Mononuclear cell (primary cell): ENCODE measurements at regions not wholly inside any gene's neighbourhood (a gene's known extent, or its start where the extent isn't known, plus 50 kb on each side); places are given as distances from the start of the nearest gene placed in this dataset.

Experiments
- H3K27me3 ChIP-seq: 2 replicates; pipeline ENCODE4 v1.6.0; 2011; ENCODE audit warnings: low read length, control low read depth; ENCODE audit not compliant: insufficient read depth
- H3K4me1 ChIP-seq: 2 replicates; pipeline ENCODE4 v1.5.1; 2011; ENCODE audit warnings: mild to moderate bottlenecking, low read length, control low read depth; ENCODE audit not compliant: insufficient read depth
- H3K4me3 ChIP-seq: 2 replicates; pipeline ENCODE4 v1.5.1; 2011; ENCODE audit warnings: mild to moderate bottlenecking, low read length, moderate library complexity
- H3K9me3 ChIP-seq: 2 replicates; pipeline ENCODE4 v1.5.1; 2011; ENCODE audit warnings: low read depth, mild to moderate bottlenecking, control low read depth, low read length

DNA sequence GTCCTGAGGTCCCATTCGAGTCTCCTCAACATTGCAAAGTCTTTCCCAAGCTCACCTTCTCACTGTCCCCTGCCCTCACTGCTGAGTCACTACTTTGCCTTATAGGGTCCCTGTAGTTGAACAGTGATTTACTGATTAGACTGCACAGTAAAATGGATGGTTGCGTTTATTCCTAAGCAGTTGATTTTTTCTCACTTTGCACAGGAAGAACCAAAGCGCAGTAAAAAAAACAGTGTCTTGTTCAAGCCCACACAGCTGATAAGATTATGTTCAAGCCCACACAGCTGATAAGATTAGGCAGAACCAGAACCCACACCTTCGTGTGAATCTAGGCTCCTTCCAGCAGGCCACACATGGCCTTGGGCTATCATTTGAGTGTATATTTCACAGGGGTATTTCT, 215.3 kb upstream of the COPS8 start:
- Histone ChIP-seq H3K4me3 (no peak overlapping the region), H3K9me3 (no peaks in the 10 kb centered on the region), H3K4me1 (peaks cover 57% of the 10 kb centered on the region), H3K27me3 (peaks cover 12% of the 10 kb centered on the region)

DNA sequence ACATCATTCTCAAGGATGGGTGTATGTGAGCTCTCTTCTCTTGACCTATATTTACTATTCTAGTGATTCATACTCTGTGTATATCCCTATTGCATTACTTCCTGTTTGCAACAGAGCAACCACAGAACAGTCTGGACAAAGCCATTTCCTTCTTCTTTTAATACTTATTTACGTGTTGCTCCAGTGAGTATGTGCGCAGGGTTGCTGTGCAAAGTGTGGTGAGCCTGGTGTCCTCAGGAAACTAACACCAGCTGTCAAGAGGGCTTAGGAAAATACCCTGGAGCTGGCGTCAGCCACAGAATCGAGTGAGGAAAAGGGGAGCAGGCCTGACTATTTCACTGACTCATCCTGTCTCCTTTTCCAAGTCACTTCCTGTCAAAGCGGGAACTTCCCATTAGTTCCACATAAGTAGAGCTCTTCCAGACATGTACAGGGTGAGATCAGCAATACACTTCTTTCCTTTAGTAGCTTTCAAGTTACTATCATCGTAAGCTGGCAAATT, 214.1 kb upstream of the COPS8 start:
- no peak overlapping the region for H3K4me3 ChIP-seq
- peaks cover 48% of the 10 kb centered on the region for H3K4me1 ChIP-seq
- peaks cover 13% of the 10 kb centered on the region for H3K27me3 ChIP-seq
- H3K9me3 ChIP-seq = no peaks in the 10 kb centered on the region

DNA sequence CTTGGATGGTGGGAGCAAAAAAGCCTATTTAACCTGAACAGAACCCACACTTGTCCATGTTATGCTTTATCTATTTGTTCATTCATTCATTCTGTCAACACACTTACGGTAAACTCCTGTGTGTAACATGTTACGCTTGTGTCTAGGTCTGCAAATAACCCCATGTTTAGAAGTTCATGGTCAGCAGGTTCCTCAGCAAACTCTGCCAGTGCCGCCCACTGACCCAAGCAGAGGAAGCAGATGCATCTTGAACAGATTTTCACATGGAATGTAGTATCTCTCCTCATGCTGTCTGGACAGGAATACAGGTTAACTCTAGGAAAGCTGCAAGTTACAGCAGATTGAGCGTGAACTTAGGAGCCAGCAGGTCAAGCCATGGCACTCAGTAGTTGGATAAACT, 213.7 kb upstream of the COPS8 start:
- no peak overlapping the region for H3K4me3 ChIP-seq
- H3K27me3 ChIP-seq = peaks cover 13% of the 10 kb centered on the region
- H3K4me1 ChIP-seq = peaks cover 44% of the 10 kb centered on the region
- H3K9me3 ChIP-seq = no peaks in the 10 kb centered on the region

DNA sequence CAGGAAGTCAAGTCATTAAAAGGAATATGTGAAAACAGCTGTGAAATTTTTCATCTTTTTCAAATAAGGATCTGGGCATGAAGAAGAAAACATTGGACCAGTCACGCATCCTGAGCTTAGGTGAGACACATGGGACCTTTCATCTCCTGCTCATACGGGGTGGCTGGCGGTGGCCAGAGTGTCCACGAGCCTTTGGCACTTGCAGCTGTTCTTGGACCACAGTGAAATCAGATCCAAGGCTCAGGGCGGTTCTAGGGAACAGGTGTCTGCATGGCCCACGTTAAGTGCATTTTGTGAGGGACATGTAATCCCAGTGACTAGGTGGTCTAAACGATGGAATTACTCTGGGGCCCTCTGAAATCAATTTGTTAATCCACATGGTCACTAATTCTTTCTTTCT, 212.7 kb upstream of the COPS8 start:
- peaks cover 13% of the 10 kb centered on the region for H3K27me3 ChIP-seq
- no peaks in the 10 kb centered on the region for H3K9me3 ChIP-seq
- no peak overlapping the region for H3K4me3 ChIP-seq
- peaks cover 38% of the 10 kb centered on the region for H3K4me1 ChIP-seq

DNA sequence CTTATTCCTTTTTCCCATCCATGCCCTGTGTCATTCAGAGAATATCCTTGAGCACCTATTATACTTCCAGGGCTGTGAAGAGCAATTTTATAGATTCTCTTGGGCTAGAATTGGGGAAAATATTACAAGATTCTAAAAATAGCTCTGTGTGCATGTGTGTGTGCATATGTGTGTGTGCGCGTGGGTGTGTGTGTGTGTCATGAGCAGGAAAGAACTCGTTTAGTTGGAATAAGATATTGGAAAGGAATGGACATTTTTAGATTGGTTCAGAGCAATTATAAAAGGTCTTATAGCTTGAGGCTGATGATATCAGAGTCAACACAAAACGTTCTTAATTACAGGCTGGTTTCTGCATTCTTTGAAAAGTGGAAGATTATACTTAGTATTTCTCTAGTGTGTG, 212.1 kb upstream of the COPS8 start:
- peaks cover 38% of the 10 kb centered on the region for H3K4me1 ChIP-seq
- no peak overlapping the region for H3K4me3 ChIP-seq

DNA sequence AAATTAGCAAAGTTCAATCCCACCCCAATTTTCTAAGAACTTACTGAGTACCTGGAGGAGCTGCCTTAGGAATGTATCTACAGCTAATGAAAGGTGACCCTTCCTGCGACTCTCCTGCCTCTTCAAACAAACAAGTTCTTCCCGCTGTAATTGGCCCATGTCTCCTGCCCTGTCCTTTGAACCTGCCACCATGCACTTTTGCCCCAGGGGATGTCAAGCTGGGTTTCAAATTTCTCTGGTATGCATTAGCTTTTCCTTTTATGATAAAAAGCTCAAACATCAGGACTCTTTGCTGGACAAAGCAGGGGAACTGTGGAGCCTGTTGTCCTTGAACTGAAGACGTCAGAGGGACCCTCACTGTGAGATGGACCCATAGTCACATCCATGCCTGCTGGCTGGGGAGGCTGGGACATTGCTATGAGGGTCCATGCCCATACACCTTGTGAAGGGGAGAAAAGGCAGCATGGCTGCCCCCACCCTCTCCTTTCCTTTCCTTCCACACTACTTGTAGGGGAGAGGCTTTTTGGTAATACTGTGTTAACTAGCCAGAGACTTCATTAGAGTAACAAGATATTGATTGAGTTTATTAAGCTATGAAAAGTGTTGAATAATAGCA, 210.7 kb upstream of the COPS8 start:
- Histone ChIP-seq H3K27me3 (peaks cover 18% of the 10 kb centered on the region), H3K9me3 (no peaks in the 10 kb centered on the region), H3K4me3 (no peak overlapping the region), H3K4me1 (peaks cover 29% of the 10 kb centered on the region)

More for the DNA sequence above, 212.1 kb upstream of the COPS8 start:
- Histone ChIP-seq H3K9me3 (no peaks in the 10 kb centered on the region), H3K27me3 (peaks cover 15% of the 10 kb centered on the region)

DNA sequence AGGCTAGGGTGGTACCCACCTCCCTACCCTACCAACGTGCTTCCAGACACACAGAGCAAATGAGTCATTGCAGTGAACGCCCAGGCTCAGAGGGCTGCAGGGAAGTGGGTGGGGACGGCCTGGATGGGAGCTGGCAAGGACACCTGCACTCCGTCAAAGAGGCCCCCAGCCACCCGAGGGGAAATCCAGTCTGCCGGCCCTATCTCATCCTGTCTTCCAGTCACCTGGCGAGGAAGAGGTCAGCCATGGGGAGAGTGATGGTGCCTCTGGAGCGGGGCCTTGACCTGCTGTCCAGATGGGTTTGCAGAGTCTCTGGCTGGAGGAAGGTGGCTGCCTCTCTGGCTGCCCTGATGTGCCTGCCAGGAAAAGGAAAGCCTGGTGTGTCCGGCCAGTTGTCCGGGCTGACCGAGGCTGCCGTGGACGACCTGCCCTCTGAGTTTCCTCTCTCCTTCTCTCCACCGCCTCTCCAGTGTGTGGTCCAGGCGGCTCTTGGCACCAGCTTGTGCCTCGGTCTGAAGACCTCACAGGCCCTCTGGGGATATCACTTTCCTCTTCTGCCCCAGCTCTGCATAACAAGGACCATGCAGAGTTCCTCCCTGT, 209.7 kb upstream of the COPS8 start:
- no peak overlapping the region for H3K4me3 ChIP-seq
- no peaks in the 10 kb centered on the region for H3K9me3 ChIP-seq
- H3K27me3 ChIP-seq = peaks cover 18% of the 10 kb centered on the region
- peaks cover 18% of the 10 kb centered on the region for H3K4me1 ChIP-seq

DNA sequence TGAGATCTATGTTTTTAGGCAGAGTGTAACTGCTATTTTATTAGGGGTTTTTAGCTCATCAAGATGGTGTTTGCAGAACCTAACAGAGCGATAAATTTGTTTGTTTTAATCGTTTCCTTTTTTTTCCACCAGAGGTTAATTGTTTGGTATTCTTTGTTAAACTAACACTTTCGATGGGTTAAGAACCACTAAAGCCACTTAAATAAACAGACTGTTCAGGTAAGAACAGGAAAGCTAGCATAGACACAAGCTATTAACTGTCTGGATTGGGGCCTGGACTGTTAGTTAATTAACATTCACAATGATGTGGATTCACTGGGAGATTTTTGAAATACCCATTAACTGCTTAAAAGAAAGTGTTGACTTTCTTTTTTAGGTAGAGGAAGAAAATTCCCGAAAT, 209.0 kb upstream of the COPS8 start:
- Histone ChIP-seq H3K9me3 (no peaks in the 10 kb centered on the region), H3K4me3 (no peak overlapping the region), H3K4me1 (peaks cover 15% of the 10 kb centered on the region), H3K27me3 (peaks cover 18% of the 10 kb centered on the region)

DNA sequence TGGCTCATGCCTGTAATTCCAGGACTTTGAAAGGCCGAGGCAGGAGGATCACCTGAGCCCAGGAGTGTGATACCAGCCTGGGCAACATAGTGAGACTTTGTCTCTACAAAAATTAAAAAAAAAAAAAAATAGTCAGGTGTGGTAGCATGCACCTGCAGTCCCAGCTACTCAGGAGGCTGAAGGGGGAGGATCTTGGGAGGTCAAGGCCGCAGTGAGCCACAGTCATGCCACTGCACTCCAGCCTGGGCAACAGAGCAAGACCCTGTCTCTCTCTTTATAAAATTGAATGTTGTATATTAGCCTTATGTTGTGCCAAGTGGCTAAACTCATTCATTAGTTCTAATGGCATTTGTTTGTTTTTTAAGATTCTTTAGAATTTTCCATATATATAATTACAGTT, 207.7 kb upstream of the COPS8 start:
- H3K4me1 ChIP-seq = peaks cover 2% of the 10 kb centered on the region
- no peaks in the 10 kb centered on the region for H3K9me3 ChIP-seq
- H3K4me3 ChIP-seq = no peak overlapping the region
- H3K27me3 ChIP-seq = peaks cover 21% of the 10 kb centered on the region

DNA sequence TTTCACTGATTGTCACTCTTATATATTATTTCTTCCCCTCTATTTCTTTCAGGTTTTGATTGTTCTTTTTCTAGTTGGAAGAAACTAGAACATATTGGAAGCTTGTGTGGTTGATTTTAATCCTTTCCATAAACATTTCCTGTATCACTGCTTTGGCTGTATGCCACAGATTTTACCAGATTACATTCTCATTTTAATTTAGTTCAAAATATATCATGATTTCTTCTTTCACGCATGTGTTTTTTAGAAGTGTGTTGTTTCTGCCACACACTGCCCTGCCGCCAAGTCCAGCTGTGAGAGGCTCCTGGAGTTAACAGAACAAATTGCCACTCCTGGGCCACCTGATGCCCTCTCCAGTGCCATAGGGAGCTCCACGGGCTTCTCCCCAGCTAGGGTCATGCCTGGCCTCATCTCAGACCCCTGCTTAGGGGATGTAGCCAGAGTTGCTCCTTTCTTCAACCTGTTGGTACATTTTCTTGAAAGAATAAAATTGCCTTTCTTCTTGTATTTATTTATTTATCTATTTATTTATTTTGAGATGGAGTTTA, 206.2 kb upstream of the COPS8 start:
- Histone ChIP-seq H3K4me1 (peaks cover 3% of the 10 kb centered on the region), H3K9me3 (no peaks in the 10 kb centered on the region), H3K27me3 (peaks cover 18% of the 10 kb centered on the region), H3K4me3 (no peak overlapping the region)

DNA sequence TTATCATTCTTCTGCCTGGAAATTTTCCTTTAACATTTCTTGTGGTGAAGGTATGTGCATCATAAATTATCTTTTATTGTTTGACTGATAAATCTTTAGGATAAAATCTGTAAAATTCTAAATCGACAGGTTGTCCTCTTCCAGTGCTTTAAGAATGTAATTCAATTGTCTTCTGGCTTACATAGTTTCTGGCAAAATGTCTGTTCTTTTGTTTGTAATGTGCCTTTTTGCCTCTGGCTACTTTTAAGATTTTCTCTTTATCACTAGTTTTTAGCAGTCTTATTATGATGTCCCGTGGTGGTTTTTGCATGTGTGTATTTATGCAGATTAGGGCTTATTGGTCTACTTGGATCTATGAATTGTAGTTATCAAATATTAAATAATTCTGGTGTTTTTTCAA, 203.6 kb upstream of the COPS8 start:
- Histone ChIP-seq H3K27me3 (peaks cover 9% of the 10 kb centered on the region), H3K4me1 (peaks cover 3% of the 10 kb centered on the region), H3K4me3 (no peak overlapping the region), H3K9me3 (no peaks in the 10 kb centered on the region)

DNA sequence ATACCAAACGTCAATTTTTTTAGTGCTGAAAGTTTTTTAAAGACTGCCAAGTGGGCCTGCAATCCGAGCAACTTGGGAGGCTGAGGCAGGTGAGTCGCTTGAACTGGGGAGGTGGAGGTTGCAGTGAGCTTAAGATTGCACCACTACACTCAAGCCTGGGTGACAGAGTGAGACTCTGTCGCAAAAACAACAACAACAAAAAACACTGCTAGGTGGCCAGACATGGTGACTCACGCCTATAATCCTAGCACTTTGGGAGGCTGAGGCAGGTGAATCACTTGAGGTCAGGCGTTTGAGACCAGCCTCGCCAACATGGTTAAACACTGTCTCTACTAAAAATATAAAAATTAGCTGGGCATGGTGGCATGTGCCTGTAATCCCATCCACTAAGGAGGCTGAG, 202.8 kb upstream of the COPS8 start:
- peaks cover 3% of the 10 kb centered on the region for H3K4me1 ChIP-seq
- no peak overlapping the region for H3K4me3 ChIP-seq
- peaks cover 9% of the 10 kb centered on the region for H3K27me3 ChIP-seq
- H3K9me3 ChIP-seq = no peaks in the 10 kb centered on the region

DNA sequence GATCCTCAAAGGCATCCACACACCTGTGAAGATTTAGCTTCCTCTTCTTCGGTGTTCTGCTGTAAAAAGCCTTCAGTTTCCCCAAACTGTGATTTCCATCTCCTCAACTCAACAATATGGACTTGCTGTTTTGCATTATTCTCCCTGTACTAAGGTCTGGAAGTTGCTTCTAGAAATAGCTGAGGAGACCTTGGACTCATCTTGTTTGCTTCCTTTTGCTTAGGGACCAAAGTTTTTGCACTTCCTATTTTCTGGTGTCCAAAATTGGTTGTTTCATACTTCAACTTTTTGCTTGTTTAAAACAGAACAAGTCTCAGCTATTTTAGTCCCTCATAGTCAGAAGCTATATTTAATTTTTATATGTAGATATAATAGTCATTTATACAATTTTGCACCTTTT, 201.9 kb upstream of the COPS8 start:
- H3K4me3 ChIP-seq = no peak overlapping the region
- H3K4me1 ChIP-seq = peaks cover 3% of the 10 kb centered on the region
- peaks cover 6% of the 10 kb centered on the region for H3K27me3 ChIP-seq
- no peaks in the 10 kb centered on the region for H3K9me3 ChIP-seq

DNA sequence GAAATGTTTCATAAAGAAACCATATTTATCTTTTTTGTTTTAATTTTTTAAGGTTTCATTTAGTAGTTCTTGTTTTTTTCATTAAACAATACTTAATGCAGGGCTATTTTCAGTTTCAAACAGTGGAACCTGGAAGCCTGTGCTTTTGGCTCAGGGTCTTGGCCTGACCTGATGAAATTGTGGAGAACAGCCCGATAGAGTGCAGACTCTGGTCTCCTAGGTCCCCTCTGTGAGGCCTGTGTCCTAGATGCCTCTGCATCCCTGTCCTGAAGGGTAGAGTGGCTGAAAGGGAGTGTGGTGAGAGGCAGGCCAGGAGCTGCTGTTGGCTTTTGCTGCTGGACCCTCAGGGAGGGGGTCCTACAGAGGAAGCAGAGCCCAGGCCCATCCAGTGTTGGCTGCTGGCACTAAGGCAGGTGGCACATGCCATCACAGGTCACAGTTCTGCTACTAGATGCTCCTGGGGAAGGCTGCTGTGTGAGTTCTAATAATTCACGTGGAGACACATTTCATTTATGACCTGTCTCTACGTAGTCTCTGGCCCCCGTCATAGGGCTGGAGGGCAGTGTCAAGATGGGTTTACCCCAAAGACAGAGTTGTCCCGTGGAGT, 201.0 kb upstream of the COPS8 start:
- H3K4me3 ChIP-seq = no peak overlapping the region
- H3K27me3 ChIP-seq = peaks cover 4% of the 10 kb centered on the region
- H3K4me1 ChIP-seq = peaks cover 3% of the 10 kb centered on the region
- H3K9me3 ChIP-seq = no peaks in the 10 kb centered on the region

DNA sequence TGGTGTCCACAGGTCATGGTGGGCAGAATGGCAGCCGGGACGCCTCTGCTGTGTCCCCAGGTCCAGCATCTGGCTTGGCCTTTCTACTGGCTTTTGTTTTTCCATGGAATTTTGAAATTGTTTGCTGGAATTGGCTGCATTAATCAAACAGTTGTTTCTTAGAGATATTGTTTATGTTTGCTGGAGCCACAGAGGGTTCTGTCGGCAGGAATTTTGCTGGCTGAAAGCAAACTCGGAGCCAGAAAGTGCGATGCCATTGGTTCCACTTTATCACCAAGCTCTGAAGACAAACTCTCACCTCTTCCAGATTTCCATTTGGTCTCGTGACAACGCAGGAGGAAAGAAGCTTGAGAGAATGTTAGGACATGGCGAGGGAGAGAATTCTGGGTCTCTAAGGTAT, 199.2 kb upstream of the COPS8 start:
- Histone ChIP-seq H3K9me3 (no peaks in the 10 kb centered on the region), H3K4me3 (no peak overlapping the region), H3K27me3 (peaks cover 4% of the 10 kb centered on the region), H3K4me1 (peaks cover 3% of the 10 kb centered on the region)
